ENCODE measurements at regions not wholly inside any gene's neighbourhood (a gene's known extent, or its start where the extent isn't known, plus 50 kb on each side); places are given as distances from the start of the nearest gene placed in this dataset.

DNA sequence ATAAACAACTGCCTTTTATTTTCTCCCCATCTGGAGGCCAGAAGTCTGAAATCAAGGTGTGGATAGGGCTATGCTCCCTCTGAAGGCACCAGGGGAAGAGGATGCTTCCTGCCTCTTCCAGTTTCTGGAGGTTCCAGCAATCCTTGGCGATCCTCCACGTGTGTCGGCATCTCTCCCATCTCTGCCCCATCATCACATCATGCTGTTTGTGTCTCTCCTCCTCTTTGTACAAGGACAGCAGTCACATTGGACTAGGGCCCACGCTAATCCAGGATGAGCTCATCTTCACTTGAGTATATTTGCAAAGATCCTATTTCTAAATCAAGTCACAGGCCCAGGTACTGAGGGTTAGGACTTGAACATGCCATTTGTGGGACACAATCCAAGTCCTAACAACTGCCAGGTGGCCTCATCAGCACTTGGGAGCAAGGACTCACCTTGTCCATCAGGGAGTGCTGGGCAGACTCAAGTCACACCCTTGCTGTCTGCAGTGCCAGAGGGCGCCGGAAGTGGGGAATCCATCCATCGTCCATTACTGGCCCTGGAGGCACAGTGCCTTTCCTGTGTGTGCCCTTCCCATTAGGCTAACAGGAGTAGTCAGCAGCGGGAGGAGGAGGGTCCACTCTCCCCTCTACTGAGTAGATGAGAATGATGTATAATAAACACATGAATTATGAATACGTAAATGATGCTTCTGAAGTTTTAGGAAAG lies 185.4 kb upstream of the AJAP1 start:
- intact Hi-C loops (cut with micrococcal nuclease): no loop called here
- no peak for FAIRE-seq

DNA sequence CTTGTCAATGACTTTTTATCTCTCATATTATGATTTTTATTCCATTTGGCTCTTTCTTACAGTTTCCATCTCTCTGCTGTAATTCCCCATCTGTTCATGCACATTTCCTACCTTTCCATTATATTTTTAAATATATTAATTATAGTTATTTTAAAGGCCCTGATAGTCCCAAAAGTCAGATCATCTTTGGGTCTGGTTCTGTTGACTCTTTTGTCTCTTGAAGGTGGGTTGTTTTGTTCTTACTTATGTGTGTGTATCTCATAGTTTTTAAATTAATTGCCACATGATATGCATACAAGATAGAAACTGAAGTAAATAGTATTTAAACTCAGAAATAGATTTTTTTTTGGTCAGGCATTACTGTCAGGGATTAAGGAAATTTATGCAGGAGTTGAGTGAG lies 178.0 kb upstream of the AJAP1 start:
- no peak overlapping the region for H3K4me3 ChIP-seq (replicated peaks in 1 of 3; ENCODE audit: insufficient read depth in 1 of 3, low read depth in 1 of 3, low read length in 3 of 3)
- no peaks in the 10 kb centered on the region for H3K79me2 ChIP-seq (ENCODE audit: control insufficient read depth, insufficient read depth, low read length)
- H3K27ac ChIP-seq (ENCODE audit: insufficient read depth, low read depth, low read length): no peak overlapping the region
- H4K20me1 ChIP-seq (replicated peaks; ENCODE audit: control insufficient read depth, extremely low read depth, insufficient read depth, low read length): no peaks in the 10 kb centered on the region
- H3K9me1 ChIP-seq (replicated peaks; ENCODE audit: control insufficient read depth, extremely low read depth, insufficient read depth, low read length): no peaks in the 10 kb centered on the region
- FAIRE-seq (no peak), DNase-seq (ENCODE audit: low read depth, low spot score) (no peak)
- ChIA-PET CTCF (no interaction called here), POLR2A (no interaction called here)
- no peaks in the 10 kb centered on the region for H3K4me1 ChIP-seq (ENCODE audit: control insufficient read depth, extremely low read depth, insufficient read depth, low read length)
- TF ChIP-seq EZH2 (IDR thresholded peaks at IDR 0.05; ENCODE audit: borderline replicate concordance, low read depth, low read length, severe bottlenecking): no peak
- no peak for TF ChIP-seq FOS (IDR thresholded peaks at IDR 0.05; ENCODE audit: borderline replicate concordance, insufficient read depth, low read length)
- TF ChIP-seq MYC (IDR thresholded peaks at IDR 0.05; ENCODE audit: low read depth, low read length): no peak
- H2AFZ ChIP-seq (ENCODE audit: low read depth, low read length): no peak overlapping the region
- dilution Hi-C loops (cut with MboI; ENCODE audit: extremely low pct_ligation_motif_present, low sequenced_read_pairs) (no loop called here), intact Hi-C loops (cut with micrococcal nuclease) (no loop called here)
- no peaks in the 10 kb centered on the region for H3K36me3 ChIP-seq (ENCODE audit: control insufficient read depth in 2 of 2, extremely low read depth in 1 of 2, insufficient read depth in 2 of 2, low read length in 2 of 2)
- no TSS peak for BruUV-seq (replicated peaks)
- no peak overlapping the region for H3K9ac ChIP-seq (replicated peaks; ENCODE audit: extremely low read depth, insufficient read depth, low read length)
- H3K9me3 ChIP-seq (replicated peaks; ENCODE audit: control insufficient read depth, insufficient read depth, low read length): peaks cover 13% of the 10 kb centered on the region
- no peak overlapping the region for H3K4me2 ChIP-seq (ENCODE audit: insufficient read depth, low read length)
- no peaks in the 10 kb centered on the region for H3K27me3 ChIP-seq (ENCODE audit: control insufficient read depth in 2 of 2, insufficient read depth in 2 of 2, low read length in 2 of 2)

More for the DNA sequence above, 185.4 kb upstream of the AJAP1 start:
- H4K20me1 ChIP-seq (replicated peaks; ENCODE audit: control insufficient read depth, extremely low read depth, insufficient read depth, low read length): no peaks in the 10 kb centered on the region
- no peak overlapping the region for H3K27ac ChIP-seq (ENCODE audit: insufficient read depth, low read depth, low read length)
- POLR2A ChIA-PET: no interaction called here
- H3K36me3 ChIP-seq (ENCODE audit: control insufficient read depth in 2 of 2, extremely low read depth in 1 of 2, insufficient read depth in 2 of 2, low read length in 2 of 2): no peaks in the 10 kb centered on the region
- H3K9ac ChIP-seq (replicated peaks; ENCODE audit: extremely low read depth, insufficient read depth, low read length): no peak overlapping the region
- no peaks in the 10 kb centered on the region for H3K4me1 ChIP-seq (ENCODE audit: control insufficient read depth, extremely low read depth, insufficient read depth, low read length)
- dilution Hi-C loops (cut with MboI; ENCODE audit: extremely low pct_ligation_motif_present, low sequenced_read_pairs): no loop called here
- H3K79me2 ChIP-seq (ENCODE audit: control insufficient read depth, insufficient read depth, low read length): no peaks in the 10 kb centered on the region
- no peak overlapping the region for H3K4me2 ChIP-seq (ENCODE audit: insufficient read depth, low read length)
- H3K9me3 ChIP-seq (replicated peaks; ENCODE audit: control insufficient read depth, insufficient read depth, low read length): peaks cover 5% of the 10 kb centered on the region
- H2AFZ ChIP-seq (ENCODE audit: low read depth, low read length): no peak overlapping the region
- no peak for TF ChIP-seq FOS (IDR thresholded peaks at IDR 0.05; ENCODE audit: borderline replicate concordance, insufficient read depth, low read length)
- TF ChIP-seq, protein P1, sequence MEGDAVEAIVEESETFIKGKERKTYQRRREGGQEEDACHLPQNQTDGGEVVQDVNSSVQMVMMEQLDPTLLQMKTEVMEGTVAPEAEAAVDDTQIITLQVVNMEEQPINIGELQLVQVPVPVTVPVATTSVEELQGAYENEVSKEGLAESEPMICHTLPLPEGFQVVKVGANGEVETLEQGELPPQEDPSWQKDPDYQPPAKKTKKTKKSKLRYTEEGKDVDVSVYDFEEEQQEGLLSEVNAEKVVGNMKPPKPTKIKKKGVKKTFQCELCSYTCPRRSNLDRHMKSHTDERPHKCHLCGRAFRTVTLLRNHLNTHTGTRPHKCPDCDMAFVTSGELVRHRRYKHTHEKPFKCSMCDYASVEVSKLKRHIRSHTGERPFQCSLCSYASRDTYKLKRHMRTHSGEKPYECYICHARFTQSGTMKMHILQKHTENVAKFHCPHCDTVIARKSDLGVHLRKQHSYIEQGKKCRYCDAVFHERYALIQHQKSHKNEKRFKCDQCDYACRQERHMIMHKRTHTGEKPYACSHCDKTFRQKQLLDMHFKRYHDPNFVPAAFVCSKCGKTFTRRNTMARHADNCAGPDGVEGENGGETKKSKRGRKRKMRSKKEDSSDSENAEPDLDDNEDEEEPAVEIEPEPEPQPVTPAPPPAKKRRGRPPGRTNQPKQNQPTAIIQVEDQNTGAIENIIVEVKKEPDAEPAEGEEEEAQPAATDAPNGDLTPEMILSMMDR (IDR thresholded peaks at IDR 0.05; ENCODE audit: extremely low read depth in 1 of 2, insufficient read depth in 1 of 2, low read depth in 1 of 2, low read length in 2 of 2): no peak
- TF ChIP-seq JUN (IDR thresholded peaks at IDR 0.05; ENCODE audit: borderline replicate concordance, insufficient read depth, insufficient read length, low read depth): no peak
- TF ChIP-seq POLR2A (IDR thresholded peaks at IDR 0.05; ENCODE audit: low read depth, low read length): no peak
- no peak for TF ChIP-seq EZH2 (IDR thresholded peaks at IDR 0.05; ENCODE audit: borderline replicate concordance, low read depth, low read length, severe bottlenecking)
- no TSS peak for BruUV-seq (replicated peaks)
- DNase-seq (ENCODE audit: low read depth, low spot score): no peak
- CTCF ChIA-PET: no interaction called here
- no peaks in the 10 kb centered on the region for H3K27me3 ChIP-seq (ENCODE audit: control insufficient read depth in 2 of 2, insufficient read depth in 2 of 2, low read length in 2 of 2)
- no peaks in the 10 kb centered on the region for H3K9me1 ChIP-seq (replicated peaks; ENCODE audit: control insufficient read depth, extremely low read depth, insufficient read depth, low read length)
- no peak overlapping the region for H3K4me3 ChIP-seq (replicated peaks in 1 of 3; ENCODE audit: insufficient read depth in 1 of 3, low read depth in 1 of 3, low read length in 3 of 3)
